Liver (tissue), 3 donors: ENCODE measurements at regions not wholly inside any gene's neighbourhood (a gene's known extent, or its start where the extent isn't known, plus 50 kb on each side); places are given as distances from the start of the nearest gene placed in this dataset.

Experiments used
- CTCF ChIP-seq: fragments of 150-350 bp; IDR thresholded peaks from 2 replicates; pipeline ENCODE4 v1.5.1; 2017; ENCODE audit warnings: improper control_type of control experiment, low read depth, low read length; ENCODE audit not compliant: missing input control
- FOXA1 ChIP-seq: IDR thresholded peaks from 2 replicates; pipeline ENCODE4 v1.6.1; 2016; ENCODE audit warnings: antibody characterized with exemption
- SP1 ChIP-seq: IDR thresholded peaks from 2 replicates; pipeline ENCODE4 v1.6.1; 2018; ENCODE audit warnings: antibody characterized with exemption, mild to moderate bottlenecking
- TAF1 ChIP-seq: conservative IDR thresholded peaks from 2 replicates; pipeline ENCODE4 v1.6.1; 2016; ENCODE audit warnings: antibody characterized with exemption, mild to moderate bottlenecking
- YY1 ChIP-seq: IDR thresholded peaks from 2 replicates; pipeline ENCODE4 v1.6.1; 2016; ENCODE audit warnings: antibody characterized with exemption, mild to moderate bottlenecking
- donor health status: healthy.
- donor health status: healthy.

GRCh38 chr1:99069146-99069545 is 64.5 kb upstream of the PLPPR5 start:
- no peak for TF ChIP-seq CTCF
- TF ChIP-seq YY1, result no peak
- TF ChIP-seq SP1, result no peak
- no peak for TF ChIP-seq TAF1
- no peak for TF ChIP-seq FOXA1
